Limb (tissue), 2 donors: ENCODE measurements at regions not wholly inside any gene's neighbourhood (a gene's known extent, or its start where the extent isn't known, plus 50 kb on each side); places are given as distances from the start of the nearest gene placed in this dataset.

Experiments used
- DNase-seq, 2 donors: peaks; one replicate each; pipeline ENCODE4 v3.0.0-alpha.2; 2016; ENCODE audit errors: extremely low spot score in 2 of 2

DNA sequence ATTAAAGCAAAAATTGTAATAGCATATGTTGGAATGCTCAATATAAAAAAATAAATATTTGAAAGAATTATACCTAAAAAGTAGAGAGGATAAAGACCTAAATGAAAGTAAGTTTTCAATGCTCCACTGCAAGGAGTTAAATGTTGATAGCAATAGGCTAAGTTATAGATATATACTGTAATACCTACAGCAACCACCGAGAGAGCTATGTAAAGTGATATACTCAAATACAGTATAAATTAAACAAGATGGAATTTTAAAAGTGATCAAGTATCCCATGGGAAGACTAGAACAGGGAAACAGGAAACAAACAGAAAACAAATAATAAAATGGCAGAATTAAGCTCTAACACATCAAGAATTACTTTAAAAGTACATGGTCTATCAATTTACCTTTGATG, 73.9 kb downstream of the CASP3 start:
- no peak for DNase-seq

DNA sequence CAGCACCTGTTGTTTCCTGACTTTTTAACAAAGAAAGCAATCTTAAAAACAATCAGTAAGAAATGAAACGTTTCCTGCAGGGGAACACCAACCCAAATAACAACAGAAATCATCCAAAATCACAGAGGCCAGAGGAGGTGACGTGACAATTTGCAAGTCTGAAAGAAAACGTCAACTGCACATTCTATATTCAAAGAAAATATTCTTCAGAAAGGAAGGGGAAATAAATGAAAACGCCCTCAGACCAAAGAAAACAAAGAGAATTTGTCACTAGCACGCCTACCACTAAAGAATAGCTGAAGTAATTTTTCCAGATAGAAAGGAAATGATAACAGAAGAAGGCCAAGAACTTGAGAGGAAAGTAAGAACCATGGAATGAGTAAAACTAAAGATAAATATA, 74.4 kb downstream of the CASP3 start:
- no peak for DNase-seq

DNA sequence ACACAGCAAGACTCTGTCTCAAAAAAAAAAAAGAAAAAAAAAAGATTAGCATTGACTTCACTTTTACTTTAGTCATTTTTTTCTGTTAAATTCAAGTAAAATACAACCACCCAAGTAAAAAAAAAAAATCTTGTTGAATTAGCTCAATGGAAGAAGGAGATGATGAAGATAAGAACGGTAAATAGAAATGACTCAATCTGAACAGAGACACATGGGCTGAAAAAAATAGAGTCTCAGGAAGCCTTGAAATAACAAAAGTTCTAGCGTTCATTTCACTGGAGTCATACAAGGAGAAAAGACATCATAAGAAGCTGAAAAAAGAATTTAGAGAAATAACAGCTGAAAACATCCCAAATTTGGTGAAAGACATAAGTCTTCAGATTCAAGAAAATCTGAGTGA, 75.5 kb downstream of the CASP3 start:
- no peak for DNase-seq

GRCh38 chr4:184568770-184569169, 80.5 kb downstream of the CASP3 start:
- DNase-seq, result no peak

- DNase-seq, result no peak
Measured at GRCh38 chr4:184563621-184564020, 85.6 kb downstream of the CASP3 start.

- DNase-seq, result no peak
Measured at GRCh38 chr4:184558996-184559395, 84.6 kb upstream of the IRF2 start.

GRCh38 chr4:184553891-184554290, 79.5 kb upstream of the IRF2 start:
- DNase-seq, result no peak

DNA sequence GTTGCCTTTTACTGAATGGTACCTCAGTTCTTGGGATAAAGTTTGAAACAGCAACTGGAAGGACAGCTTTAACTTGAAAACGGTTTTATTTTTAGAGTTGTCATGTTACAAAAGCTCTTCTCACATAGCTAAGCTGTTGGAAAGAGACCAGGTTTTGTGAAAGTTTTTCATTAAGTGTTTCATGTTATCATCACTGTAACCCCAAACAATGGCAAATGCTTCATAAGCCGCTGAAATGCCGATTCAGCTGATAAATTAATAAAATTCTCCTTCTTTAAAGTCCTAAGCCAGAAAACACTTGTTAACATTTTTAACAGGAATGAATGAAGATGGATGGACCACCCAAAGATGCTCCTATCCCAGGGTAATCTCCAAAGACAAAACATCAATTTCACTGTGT, 76.1 kb upstream of the IRF2 start:
- no peak for DNase-seq

- DNase-seq, result no peak
Measured at GRCh38 chr4:184548648-184549341, 74.4 kb upstream of the IRF2 start.

- no peak for DNase-seq
Measured at GRCh38 chr4:184548316-184548647, 73.9 kb upstream of the IRF2 start.

DNA sequence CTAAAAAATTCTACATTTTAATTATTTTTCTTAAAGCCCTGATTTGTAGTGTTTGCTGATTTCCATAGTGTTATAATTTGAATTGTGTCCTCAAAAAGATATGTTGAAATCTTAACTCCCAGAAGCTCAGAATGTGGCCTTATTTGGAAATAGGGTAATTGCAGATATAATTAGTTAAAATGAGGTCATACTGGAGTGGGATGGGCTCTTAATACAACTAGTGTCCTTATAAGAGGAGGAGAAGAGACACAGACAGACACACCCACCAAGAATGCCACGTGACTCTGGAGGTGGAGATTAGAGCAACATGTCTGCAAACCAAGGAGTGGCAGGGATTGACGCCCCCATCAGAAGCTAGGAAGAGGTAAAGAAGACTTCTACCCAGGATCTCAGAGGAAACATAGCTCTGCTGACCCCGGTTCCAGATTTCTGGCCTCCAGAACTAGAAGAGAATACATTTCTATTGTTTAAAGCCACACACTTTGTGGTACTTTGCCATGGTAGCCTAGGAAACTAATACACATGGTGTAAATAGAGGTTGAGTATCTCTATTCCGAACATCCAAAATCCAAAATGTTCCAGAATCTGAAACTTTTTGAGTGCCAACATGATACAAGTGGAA, 70.5 kb upstream of the IRF2 start:
- DNase-seq, result no peak

DNA sequence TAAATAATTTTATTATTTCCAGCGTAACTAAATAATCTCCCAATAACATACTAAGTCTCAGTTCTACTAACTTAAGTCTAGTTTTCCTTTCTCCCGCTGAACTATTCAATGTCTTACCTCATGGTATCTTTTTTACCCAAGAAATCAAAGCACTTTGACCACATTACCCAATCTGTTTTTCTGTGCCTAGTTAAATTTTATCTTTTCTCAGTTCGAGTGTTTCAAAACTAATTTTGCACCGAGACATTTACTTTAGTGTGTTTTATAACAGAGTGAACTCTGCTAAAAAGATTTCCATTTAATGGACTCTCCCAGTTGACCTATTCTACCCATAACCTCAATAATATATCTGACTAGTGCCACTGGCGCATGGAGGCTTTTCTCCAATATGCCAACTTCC, 67.6 kb upstream of the IRF2 start:
- no peak for DNase-seq

- no peak for DNase-seq
Measured at GRCh38 chr4:184540307-184540706, 66.0 kb upstream of the IRF2 start.

DNA sequence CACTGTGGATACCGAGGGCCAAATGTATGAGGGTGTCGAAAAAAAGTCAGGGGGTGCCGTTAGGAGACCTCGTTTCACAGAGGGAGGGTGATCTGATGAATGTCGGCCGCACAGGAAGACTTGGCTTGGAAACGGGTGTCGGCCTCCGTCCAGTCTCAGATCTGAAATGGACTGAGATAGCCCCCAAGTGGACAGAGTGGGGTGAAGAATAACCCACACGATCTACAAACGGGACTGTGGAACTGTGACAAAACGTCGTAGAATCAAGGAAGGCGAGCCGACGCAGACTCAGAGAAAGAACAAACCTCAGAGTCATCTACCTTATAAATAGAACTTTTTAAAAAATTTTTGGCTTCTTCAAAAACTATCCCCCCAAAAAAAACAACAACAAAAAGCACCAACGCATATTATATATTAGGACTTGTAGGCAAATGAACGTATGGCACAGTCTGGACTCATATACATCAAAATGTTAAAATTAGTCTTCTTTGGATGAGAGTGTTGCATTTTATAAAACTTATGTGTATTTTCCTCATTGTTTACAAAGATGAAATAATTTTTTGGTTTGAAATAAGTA, 63.8 kb upstream of the IRF2 start:
- peak; percentile 88 to 90 for DNase-seq

DNA sequence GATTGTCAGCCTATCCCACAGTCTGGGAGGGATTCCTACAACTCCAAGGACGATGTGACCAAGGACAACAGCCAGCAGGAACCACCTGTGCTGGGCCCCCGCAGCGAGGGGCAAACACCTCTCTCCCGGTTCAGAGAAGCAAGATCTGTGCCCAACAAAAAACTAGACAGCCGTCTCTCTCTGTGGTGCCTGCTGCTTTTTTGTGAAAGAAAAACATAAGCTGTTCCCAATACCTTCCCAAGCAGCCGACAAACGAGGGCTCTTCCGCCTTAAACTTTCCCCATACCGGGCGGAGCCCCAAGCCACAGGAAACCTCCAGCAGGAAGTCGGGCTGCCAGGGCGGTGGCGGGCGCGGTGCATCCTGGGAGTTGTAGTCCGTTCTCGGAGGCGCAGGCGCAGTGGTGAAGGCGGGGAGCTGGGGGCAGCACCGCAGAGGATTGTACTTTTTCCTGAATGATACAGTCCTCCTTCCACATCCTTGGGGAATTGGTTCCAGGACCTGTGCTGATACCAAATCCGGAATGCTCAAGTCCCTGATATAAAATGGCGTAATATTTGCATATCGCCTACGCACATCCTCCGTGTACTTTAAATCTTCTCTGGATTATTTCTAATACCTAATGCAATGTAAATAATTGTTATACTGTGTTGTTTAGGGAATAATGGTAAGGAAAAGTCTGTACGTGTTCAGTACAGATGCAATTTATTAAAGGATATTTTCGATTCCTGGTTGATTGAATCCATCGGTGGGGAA, 63.1 kb upstream of the IRF2 start:
- peak; percentile 96 to 99 for DNase-seq

DNA sequence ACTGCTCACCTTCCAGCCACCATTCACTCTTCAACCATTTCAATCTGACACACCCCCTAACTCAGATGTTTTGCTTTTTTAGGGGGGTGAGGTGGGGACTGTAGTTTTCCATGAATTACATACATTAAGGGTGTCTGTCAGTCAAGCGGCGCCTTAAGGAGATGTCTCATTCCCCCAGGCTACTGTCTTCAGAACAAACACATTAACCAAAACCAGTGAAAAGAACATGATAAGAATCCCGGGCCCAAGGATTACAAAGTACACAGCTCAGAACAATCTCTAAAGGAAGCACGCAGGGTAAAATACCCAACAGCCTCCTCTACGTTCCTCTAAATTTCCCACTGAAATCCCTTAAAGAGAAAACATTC, 62.5 kb upstream of the IRF2 start:
- peak in 1 of 2 donors; percentile 13 for DNase-seq

DNA sequence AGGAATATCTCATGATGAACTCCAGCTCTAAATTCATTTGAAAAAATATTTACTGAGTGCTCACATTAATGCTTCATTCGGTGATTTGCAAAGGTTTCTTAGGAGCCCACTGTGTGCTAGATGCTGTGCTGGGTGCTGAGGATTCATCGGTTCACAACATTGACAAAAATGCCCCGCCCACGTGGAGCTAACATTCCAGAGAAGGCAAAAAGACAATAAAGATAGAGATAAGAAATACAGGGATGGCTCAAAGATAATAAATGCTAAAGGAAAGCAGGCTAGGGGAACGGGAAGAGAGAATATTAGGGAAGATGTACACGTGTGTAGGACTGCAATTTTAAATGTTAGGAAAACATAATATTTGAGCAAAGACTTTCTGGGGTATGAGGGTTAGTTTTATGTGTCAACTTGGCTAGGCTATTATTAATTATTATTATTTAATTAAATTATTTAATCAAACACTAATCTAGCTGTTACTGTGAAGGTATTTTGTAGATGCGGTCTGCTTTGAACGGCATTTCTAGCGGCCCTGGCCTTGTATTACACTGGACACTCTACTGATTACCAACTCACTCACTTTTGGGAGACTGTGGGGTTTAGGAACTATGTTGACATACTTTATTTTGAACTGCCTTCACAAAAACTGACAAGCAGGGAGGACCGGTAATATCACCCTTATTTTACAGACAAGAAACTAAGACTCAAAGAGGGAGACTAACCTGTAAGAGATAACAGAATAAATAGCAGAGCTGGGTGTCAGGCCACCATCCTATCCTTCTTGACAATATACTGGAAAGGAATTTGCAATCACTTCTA, 61.9 kb upstream of the IRF2 start:
- no peak for DNase-seq

DNA sequence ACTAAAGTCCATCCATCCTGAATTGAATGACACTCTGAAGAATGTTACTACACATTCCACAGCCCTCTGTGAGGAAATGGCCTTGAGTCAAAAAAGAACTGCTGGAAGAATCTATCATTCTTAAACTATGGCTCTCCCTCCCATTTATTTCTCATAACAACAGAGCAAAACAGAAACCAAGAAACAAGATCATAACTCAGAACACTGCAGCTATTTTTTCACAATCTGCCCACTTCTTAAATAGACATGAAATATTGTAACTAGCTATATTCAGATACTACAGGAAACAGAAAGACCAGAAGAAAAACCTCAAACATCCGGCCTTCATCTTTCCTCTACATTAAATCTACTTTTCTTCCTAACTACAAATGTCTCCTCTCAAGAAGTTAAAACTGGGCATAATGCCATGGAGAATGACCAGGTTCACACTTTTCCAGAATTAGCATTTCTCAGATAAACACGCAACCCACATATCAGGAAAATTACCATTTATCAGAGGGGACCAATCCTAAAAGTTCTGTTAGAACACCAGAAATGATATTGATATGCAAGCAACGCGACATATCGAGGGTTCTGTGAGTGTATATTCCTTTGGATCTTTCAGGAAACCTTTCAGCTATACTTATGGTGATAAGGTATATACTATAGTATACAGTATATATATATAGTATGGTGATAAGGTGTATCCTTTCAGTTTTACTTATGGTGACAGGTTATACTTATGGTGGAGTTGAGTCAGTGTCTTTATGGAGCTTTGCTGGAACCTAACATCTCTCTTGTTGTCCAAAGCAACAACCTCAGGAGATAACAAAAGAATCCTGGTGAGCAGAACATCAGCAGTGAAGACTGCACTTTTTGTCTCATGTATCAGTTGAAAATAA, 60.4 kb upstream of the IRF2 start:
- DNase-seq, result peak in 1 of 2 donors; percentile 43

DNA sequence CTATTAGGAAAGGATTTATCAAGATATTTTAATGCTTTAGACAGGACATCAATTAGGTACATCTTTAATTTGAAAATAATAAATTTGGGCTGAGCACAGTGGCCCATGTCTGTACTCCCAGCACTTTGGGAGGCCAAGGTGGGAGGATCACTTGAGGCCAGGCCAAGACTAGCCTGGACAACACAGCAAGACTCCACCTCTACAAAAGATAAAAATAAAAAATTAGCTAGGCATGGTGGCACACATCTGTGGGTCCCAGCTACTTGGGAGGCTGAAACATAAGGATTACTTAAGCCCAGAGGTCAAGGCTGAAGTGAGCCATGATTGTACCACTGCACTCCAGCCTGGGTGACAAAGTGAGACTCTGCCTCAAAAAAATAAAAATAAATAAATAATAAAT, 59.6 kb upstream of the IRF2 start:
- DNase-seq, result no peak

- no peak for DNase-seq
Measured at GRCh38 chr4:184531008-184531407, 56.7 kb upstream of the IRF2 start.

GRCh38 chr4:184529283-184529682, 54.9 kb upstream of the IRF2 start:
- DNase-seq, result no peak
